ENCODE measurements at regions not wholly inside any gene's neighbourhood (a gene's known extent, or its start where the extent isn't known, plus 50 kb on each side); places are given as distances from the start of the nearest gene placed in this dataset.

DNA sequence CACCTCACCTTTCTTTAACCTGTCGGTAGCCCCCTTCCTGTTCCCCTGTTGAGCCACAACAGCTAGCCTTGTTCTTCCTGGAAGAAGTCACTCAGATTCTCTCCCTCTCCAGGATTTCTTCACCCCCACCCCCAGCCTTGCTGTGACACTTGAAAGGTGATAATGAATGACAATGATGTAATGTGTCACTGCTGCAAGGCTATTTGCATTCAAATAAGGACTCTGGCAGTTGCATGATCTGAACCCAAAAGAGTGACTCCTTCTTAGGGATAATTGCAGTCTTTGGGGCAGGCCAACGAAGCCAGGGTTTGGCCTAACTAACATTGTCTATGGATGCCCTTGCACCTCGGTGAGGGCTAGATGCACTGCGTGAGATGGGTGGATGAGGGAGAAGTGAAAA lies 154.4 kb upstream of the CLINT1 start:
- TF ChIP-seq, protein P1, sequence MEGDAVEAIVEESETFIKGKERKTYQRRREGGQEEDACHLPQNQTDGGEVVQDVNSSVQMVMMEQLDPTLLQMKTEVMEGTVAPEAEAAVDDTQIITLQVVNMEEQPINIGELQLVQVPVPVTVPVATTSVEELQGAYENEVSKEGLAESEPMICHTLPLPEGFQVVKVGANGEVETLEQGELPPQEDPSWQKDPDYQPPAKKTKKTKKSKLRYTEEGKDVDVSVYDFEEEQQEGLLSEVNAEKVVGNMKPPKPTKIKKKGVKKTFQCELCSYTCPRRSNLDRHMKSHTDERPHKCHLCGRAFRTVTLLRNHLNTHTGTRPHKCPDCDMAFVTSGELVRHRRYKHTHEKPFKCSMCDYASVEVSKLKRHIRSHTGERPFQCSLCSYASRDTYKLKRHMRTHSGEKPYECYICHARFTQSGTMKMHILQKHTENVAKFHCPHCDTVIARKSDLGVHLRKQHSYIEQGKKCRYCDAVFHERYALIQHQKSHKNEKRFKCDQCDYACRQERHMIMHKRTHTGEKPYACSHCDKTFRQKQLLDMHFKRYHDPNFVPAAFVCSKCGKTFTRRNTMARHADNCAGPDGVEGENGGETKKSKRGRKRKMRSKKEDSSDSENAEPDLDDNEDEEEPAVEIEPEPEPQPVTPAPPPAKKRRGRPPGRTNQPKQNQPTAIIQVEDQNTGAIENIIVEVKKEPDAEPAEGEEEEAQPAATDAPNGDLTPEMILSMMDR (IDR thresholded peaks at IDR 0.05): no peak
- TF ChIP-seq POLR2A (IDR thresholded peaks at IDR 0.05) (no peak), EP300 (IDR thresholded peaks at IDR 0.05) (no peak)
